HPDE6-E6E7 (cell line): ENCODE measurements at regions not wholly inside any gene's neighbourhood (a gene's known extent, or its start where the extent isn't known, plus 50 kb on each side); places are given as distances from the start of the nearest gene placed in this dataset.

ENCODE experiments used
- DNase-seq: peaks from one replicate; pipeline ENCODE4 v3.0.0; 2011; ENCODE audit warnings: missing footprints; ENCODE audit errors: extremely low spot score

GRCh38 chr15:91472316-91472756 is 372.3 kb downstream of the SV2B start:
- no peak for DNase-seq

DNA sequence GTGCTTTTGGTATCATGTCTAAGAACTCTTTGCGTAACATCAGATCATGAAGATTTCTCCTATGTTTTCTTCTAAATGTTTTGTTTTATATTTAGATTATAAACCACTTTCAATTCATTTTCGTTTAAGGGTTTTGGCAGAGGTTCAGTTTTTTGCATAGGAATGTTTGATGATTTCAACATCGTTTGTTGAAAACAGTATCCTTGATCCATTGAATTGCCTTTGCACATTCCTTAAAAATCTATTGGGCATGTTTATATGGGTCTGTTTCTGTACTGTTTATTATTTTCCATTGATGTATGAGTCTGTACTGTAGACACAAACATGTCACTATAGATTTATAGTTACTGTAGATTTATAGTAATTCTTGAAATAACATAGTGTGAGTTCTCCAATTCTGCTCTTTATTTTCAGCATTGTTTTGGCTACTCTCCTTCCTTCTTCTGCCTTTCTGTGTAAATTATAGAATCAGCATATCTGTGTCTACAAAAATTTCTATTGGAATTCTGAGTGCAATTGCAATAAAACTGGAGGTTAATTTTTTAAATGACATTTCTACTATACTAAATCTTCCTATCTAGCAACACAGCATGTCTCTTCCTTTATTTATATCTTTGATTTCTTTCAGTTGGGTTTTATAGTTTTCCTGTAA is 374.0 kb downstream of the SV2B start:
- DNase-seq = no peak

GRCh38 chr15:91476861-91477260 is 376.6 kb upstream of the SLCO3A1 start:
- DNase-seq = no peak

DNA sequence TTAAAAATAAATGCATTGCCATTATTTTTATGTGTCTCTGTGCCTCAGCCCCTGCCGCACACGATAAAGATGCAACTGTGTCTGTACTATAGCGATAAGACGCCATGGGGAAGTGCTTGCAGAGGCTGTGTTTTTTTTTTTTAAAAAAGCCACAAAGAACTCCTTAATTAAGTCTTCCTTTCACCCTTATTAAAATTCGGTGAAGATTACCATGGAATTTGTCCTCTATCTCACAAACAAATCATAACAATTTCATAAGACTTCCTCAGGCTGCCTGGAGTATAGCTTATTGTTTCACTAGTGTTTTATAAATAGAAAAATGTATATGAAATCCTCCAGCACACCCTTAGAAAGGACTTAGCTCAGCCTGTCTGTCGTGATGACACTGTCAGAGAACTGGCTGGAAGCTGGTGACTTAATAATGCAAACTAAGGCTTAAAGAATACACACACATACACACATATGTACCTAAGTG is 374.8 kb upstream of the SLCO3A1 start:
- no peak for DNase-seq

DNA sequence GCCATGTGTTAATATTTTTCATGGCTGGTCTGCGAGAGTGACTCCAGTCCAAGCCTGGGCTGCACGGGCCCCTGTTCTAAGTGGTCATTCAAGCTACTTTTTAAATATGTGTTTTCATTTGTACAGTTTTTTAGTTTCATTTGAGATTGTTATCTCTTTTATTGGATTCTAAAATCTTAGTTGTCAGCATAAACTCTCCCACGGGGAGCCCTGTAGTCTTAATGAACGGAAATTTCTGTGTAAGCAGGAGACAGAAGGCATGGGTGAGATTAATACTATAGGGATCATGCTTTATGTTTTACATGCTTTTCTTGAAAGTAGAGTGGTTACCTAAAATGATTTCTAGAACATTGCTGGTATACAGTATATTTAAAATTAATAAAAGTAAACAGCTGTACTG is 373.1 kb upstream of the SLCO3A1 start:
- DNase-seq = no peak

DNA sequence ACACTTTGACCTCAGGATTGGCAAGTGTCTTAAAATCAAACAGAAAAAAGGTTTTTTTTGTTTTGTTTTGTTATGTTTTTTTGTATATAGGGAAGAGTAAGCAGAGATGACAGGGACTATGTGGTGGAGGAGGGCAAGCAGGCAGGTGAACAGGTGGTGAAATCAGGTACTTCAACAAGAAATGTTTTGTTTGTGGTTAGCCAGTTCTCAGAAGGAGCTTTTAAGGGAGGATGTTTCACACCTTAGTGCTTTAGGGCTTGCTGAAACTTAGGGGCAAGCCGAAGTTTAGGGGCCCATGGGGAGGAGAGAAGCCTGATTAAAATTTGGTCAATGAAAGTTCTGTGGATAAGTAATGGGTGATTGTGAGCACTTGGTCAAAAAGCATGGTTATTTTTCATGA is 370.7 kb upstream of the SLCO3A1 start:
- DNase-seq = no peak

DNA sequence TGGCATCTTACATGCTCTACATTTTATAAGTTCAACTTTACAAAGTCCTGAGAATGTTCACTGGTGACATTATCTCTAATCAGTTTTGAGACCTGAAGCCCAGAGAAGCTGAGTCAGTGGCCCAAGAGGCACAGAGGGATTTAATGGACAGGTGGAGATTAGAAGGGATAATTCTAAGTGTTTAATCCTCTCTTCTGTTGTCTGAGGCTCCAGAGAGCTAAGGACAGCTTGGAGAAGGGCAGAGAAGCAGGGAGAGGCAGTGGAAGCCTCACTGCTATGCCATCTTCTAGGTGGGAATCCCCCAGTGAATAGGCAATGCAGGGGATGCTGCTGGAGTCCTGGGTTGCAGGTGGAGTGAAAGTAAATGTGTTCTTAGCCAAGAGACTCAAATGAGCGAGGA is 369.4 kb upstream of the SLCO3A1 start:
- DNase-seq = no peak

GRCh38 chr15:91488452-91488851 is 365.1 kb upstream of the SLCO3A1 start:
- DNase-seq = peak; percentile 13

DNA sequence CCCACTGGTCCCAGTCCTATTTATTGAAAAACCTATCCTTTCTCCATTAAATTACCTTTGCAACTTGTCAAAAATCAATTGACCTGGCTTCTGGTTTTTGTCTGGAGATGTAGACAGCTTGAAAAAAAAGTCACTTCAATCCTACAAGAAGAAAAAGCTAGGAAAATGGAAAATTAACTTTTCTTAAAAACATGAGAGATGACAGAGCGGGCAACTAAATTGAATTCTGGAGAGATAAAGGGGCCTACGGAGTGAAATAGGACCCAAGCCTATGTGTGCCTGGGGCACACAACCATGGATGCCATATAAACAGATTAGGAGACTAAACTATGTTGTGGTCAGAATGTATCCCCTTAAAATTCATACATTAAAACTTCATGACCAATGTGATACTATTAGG is 363.3 kb upstream of the SLCO3A1 start:
- no peak for DNase-seq

DNA sequence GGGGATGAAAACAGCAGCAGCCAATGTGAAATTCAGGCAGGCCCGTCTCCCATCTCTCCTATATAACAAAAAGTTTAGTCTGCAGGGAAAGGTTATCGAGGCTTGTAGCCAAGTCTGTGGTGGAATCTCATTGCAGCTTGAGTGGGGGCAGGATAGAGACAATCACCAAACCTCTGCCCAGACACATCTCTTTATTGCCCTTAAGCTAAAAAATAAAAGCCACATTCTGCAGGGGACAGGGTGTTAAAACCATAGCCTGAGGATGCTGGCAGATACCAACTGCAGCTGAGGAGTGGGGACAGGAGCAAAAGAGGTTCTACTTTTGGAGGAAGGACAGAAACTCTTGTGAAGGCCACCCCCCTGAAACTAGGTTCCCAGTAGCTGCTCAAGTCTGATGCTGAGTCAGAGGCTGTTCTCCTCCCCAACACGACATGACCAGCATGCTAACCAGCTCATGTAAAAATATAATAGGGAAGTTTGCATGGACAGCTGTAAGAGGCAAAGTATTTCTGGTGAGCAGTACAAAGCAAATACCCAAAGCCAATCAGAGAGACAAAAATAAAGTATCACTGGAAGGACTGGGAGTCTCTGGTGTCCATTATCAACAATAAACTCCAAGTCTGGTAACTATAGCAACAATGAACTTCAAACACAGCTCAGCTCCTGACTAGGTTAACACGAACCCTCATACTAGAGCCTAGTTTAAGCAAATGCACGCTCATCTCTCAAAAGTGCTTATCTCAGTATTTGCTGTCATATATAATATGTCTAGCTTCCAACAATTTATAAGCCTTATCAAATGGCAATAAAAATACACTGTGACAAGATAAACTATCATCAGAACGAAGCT is 362.2 kb upstream of the SLCO3A1 start:
- DNase-seq = no peak

DNA sequence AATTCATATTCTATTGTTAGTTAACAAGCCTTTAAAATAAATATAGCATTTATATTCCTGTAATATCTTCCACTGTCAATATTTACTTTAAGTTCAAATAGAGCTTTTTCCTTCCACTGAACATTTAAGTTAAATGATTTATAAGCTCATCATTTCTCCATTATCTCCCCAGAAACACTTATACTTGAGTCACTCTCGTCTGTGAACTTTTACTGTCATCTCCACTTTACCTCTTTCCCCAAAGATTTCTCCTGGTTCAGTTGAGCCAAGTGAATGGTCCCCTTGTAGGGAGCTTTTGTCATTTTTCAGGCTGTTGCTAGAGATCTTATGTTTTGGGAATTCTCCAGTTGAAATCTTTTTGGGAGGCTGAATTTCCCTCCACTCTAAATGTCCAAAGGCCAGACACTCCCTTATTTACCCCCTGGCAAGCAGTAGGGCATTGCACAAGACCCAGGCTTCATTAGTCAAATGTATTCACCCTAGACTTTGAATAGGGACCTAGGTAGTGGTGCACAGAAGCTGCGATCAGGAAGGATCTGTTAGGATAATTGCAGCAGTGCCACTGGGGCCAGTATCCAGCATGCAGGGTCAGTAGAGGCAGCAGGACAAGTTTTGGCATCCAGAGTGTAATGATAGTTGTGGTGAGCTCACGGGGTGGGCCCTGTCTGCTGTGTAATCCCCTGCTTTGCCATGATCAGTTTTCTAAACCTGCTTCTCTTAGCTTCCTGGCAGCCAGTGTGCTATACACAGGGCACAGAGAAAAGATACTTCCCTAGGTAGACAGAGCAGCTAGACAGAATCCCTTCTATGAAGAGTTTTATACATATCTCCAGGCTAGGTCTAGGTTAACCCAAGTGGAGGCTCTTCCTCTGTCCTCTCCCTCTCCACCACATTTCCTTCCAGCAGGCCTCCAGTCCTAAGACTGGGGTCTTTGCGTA is 356.5 kb upstream of the SLCO3A1 start:
- DNase-seq = no peak

GRCh38 chr15:91498046-91498748 is 355.3 kb upstream of the SLCO3A1 start:
- no peak for DNase-seq

GRCh38 chr15:91498749-91499062 is 354.8 kb upstream of the SLCO3A1 start:
- no peak for DNase-seq

- no peak for DNase-seq
These were observed 353.6 kb upstream of the SLCO3A1 start for GRCh38 chr15:91499774-91500383.

DNA sequence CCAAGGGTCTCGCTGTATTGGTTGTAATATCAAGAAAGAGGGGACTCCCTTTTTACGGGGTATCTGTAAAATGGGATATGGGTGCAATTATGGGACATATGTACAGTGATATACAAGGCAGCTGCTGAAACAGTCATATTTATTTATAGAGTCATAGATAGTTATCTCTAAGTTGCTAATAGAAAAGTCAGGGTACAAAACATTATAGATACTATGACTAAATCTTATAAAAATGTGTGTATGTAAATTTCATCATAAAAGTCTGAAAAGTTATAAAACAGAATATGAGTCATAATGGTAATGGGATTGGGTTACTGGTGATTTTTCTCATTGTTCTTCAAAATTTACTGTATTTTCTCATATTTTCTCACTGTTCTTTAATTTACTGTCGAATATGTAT is 344.9 kb upstream of the SLCO3A1 start:
- no peak for DNase-seq

GRCh38 chr15:91514147-91514546 is 339.4 kb upstream of the SLCO3A1 start:
- DNase-seq = no peak

DNA sequence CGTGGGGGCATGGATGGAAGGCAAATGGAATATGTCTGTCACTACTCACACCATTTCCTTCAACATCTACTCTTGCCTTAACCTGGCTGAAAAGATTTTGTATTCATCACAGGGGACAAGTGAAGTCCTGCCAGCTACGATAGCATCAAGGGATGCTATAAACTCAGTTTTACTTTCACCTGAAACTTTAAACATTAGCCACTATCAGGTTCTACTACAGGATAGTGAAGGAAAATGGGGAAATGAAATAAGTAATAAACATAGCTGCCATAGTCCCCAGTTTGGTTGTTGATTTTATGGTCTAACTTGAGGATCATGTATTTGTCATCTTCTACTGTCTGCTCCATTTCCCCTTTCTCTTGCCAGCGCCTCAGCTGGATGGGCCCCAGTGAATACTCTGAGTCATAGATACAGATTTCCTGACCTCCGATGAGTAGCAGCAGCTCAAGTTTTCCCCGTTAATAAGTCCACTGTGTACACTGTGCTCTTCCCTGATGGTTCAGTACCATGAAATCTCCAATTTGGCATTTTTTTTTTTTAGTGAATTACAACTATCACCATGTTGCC is 338.2 kb upstream of the SLCO3A1 start:
- peak; percentile 76 for DNase-seq

DNA sequence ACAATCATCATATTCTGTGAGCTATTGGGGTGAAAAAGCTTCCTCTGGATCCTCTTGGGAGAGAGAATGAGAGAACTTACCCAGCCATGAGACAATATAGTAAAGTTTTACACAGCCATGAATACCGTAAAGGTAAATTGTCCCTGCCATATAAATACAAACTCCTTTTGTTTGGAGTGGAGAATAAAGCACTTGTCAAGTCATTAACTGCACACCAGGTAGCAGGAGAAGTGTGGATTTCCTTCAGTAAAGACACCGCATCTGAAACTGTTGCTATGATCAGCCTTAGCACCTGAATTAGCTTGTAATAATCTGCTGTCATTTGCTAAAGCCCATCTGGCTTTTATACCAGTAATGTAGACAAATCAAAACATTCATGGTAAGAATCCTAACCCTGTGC is 336.6 kb upstream of the SLCO3A1 start:
- DNase-seq = no peak

DNA sequence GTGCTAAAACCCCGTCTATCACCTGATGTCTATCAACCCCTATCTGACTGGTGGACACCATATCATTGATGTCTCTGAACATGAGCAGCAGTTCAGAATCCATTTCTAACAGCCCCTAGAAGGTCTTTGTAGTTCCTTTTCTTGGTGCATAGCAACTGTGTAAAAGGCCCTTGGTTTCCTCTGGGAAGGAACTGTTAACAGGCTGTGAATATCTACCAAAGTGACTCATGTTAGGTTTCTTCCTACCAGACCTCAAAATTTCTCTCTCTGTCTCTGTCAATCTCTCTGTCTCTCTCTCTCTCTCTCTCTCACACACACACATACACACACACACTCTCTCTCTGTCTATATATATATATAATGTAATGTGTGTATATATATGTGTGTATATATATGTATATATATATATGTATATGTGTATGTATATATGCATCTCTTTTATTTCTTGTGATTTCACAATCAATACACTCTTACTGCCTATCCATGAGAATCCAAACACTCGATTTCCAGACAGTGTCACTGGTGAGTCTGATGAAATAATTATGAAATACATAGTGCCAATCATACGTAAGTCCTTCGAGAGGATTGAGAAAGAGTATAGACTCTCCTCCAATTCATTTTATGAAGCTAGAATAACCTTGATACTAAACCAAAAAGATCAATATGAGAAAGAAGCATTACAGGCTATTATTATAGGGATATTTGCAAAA is 335.9 kb upstream of the SLCO3A1 start:
- DNase-seq = no peak

DNA sequence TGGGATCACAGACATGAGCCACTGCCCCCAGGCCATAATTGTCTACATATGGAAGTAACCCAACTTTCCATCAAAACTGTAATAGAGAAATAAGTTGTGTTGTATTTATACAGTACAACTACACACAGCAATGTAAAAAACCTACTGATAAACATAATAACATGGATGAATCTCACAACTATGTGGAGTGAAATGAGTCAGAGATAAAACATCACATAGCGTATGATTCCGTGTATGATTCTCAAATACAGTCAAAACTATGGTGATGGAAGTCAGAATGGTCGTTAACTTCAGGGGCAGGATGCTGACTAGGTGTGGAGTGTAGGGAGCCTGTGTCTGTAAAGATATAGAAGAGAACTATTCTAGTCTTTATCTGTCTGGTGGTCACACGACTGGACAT is 332.7 kb upstream of the SLCO3A1 start:
- no peak for DNase-seq
